CD4-positive, alpha-beta memory T cell (primary cell): ENCODE measurements at regions not wholly inside any gene's neighbourhood (a gene's known extent, or its start where the extent isn't known, plus 50 kb on each side); places are given as distances from the start of the nearest gene placed in this dataset.
A peak's percentile ranks its signal among the peaks of the same experiment; 100 is the strongest.

Experiments
- CTCF ChIA-PET: fragments of 350-600 bp; sonication (Branson Sonifier 250); formaldehyde crosslinking; loops from one replicate; lab custom pipeline; 2021; ENCODE audit warnings: inconsistent platforms; ENCODE audit not compliant: partially characterized antibody; lab: Charles Lee
- POLR2A ChIA-PET: fragments of 350-600 bp; sonication (Branson Sonifier 250); formaldehyde crosslinking; loops from one replicate; lab custom pipeline; 2021; ENCODE audit not compliant: partially characterized antibody; lab: Charles Lee
- DNase-seq, 5 donors: peaks; one replicate each; pipeline versions ENCODE4 v3.0.0 to v3.0.0-alpha.2; 2020 to 2022; ENCODE audit warnings: mixed read lengths in 1 of 5
- H3K27ac ChIP-seq: one replicate; pipeline ENCODE4 v1.7.0; 2013; ENCODE audit warnings: low read depth, low read length
- H3K27me3 ChIP-seq: 2 replicates; pipeline ENCODE4 v1.7.0; 2013; ENCODE audit warnings: mild to moderate bottlenecking, low read length, moderate library complexity; ENCODE audit not compliant: insufficient read depth
- H3K36me3 ChIP-seq: 2 replicates; pipeline ENCODE4 v1.7.0; 2013; ENCODE audit warnings: mild to moderate bottlenecking, low read length, moderate library complexity; ENCODE audit not compliant: insufficient read depth
- H3K4me1 ChIP-seq: 2 replicates; pipeline ENCODE4 v1.7.0; 2013; ENCODE audit warnings: mild to moderate bottlenecking, low read length, moderate library complexity; ENCODE audit not compliant: insufficient read depth
- H3K4me3 ChIP-seq, 2 donors: one replicate each; pipeline ENCODE4 v1.7.0; 2013; ENCODE audit warnings: low read length in 2 of 2, mild to moderate bottlenecking in 1 of 2
- H3K9me3 ChIP-seq, 2 donors: one replicate each; pipeline ENCODE4 v1.7.0; 2013; ENCODE audit warnings: low read length in 2 of 2, control low read depth in 1 of 2; ENCODE audit not compliant: control insufficient read depth in 1 of 2
- H3K27ac Mint-ChIP-seq, 7 donors: one replicate each; pipeline ENCODE4 v1.8.0; 2020 to 2021; ENCODE audit warnings: mixed read lengths in 7 of 7, mild to moderate bottlenecking in 6 of 7, inconsistent platforms in 3 of 7, moderate library complexity in 3 of 7
- H3K27me3 Mint-ChIP-seq, 2 donors: one replicate each; pipeline ENCODE4 v1.8.0; 2020 to 2021; ENCODE audit warnings: mixed read lengths in 2 of 2
- H3K36me3 Mint-ChIP-seq, 2 donors: one replicate each; pipeline ENCODE4 v1.8.0; 2020 to 2021; ENCODE audit warnings: mixed read lengths in 2 of 2, inconsistent platforms in 1 of 2, mild to moderate bottlenecking in 1 of 2
- H3K4me1 Mint-ChIP-seq, 4 donors: one replicate each; pipeline ENCODE4 v1.8.0; 2020 to 2021; ENCODE audit warnings: mixed read lengths in 4 of 4, mild to moderate bottlenecking in 1 of 4
- H3K4me3 Mint-ChIP-seq, 8 donors: one replicate each; pipeline ENCODE4 v1.8.0; 2020 to 2021; ENCODE audit warnings: mixed read lengths in 8 of 8, mild to moderate bottlenecking in 7 of 8, moderate library complexity in 6 of 8, inconsistent platforms in 3 of 8
- H3K9me3 Mint-ChIP-seq, 8 donors: one replicate each; pipeline ENCODE4 v1.8.0; 2020 to 2021; ENCODE audit warnings: mixed read lengths in 8 of 8, mild to moderate bottlenecking in 5 of 8, inconsistent platforms in 3 of 8, moderate library complexity in 1 of 8
- intact Hi-C: fragments of 100-400 bp; cut with micrococcal nuclease; formaldehyde crosslinking; loops from one replicate; pipeline ENCODE4 v1.15.1; 2023

GRCh38 chr6:105649192-105649591 is 246.3 kb upstream of the PREP start:
- Mint-ChIP-seq H3K27me3 (no peaks in the 10 kb centered on the region), H3K4me1 (peaks cover 44 to 83% (median 67%) of the 10 kb centered on the region in 4 donors), H3K9me3 (no peaks in the 10 kb centered on the region), H3K27ac (peak overlapping the region in 4 of 7 donors; percentile 3 to 76 (median 51)), H3K36me3 (no peaks in the 10 kb centered on the region), H3K4me3 (peak overlapping the region in 4 of 8 donors; percentile 1 to 75 (median 50))
- intact Hi-C loops = loop anchor here (5.0 kb wide), 1 partner anchor 57 kb away; no protein-coding TSS in a partner anchor
- Histone ChIP-seq H3K27me3 (no peaks in the 10 kb centered on the region), H3K27ac (no peak overlapping the region), H3K36me3 (no peaks in the 10 kb centered on the region), H3K9me3 (no peaks in the 10 kb centered on the region), H3K4me3 (no peak overlapping the region), H3K4me1 (peaks cover 78% of the 10 kb centered on the region)
- DNase-seq = peak in 1 of 5 donors; percentile 1
- CTCF ChIA-PET = interaction anchor here (0.8 to 1.0 kb wide), 2 partner anchors 15 to 574 kb away, joined by 3 read pairs; no protein-coding TSS in a partner anchor
- POLR2A ChIA-PET = interaction anchor here (0.6 to 0.9 kb wide), 2 partner anchors 9 to 232 kb away, joined by 3 read pairs; no protein-coding TSS in a partner anchor

- Histone ChIP-seq H3K4me3 (no peak overlapping the region), H3K9me3 (no peaks in the 10 kb centered on the region), H3K27ac (peak overlapping the region; percentile 17), H3K36me3 (no peaks in the 10 kb centered on the region), H3K27me3 (no peaks in the 10 kb centered on the region), H3K4me1 (peaks cover 87% of the 10 kb centered on the region)
- Mint-ChIP-seq H3K27ac (peak overlapping the region; percentile 26 to 82 (median 64)), H3K4me3 (peak overlapping the region in 7 of 8 donors; percentile 8 to 75 (median 52)), H3K9me3 (no peaks in the 10 kb centered on the region), H3K4me1 (peaks cover 45 to 88% (median 72%) of the 10 kb centered on the region in 4 donors), H3K27me3 (no peaks in the 10 kb centered on the region), H3K36me3 (no peaks in the 10 kb centered on the region)
- peak in 4 of 5 donors; percentile 15 to 44 (median 26) for DNase-seq
- intact Hi-C loops = loop anchor here (5.0 kb wide), 1 partner anchor 56 kb away; no protein-coding TSS in a partner anchor
- ChIA-PET CTCF (interaction anchor here (0.8 to 1.0 kb wide), 2 partner anchors 16 to 574 kb away, joined by 3 read pairs; no protein-coding TSS in a partner anchor), POLR2A (interaction anchor here (0.8 to 1.9 kb wide), 5 partner anchors 9 to 575 kb away, joined by 3 to 5 read pairs (median 3); no protein-coding TSS in a partner anchor)
Observed at GRCh38 chr6:105648276-105648675, 245.4 kb upstream of the PREP start.

- peaks cover 80% of the 10 kb centered on the region for H3K4me1 ChIP-seq
- no peaks in the 10 kb centered on the region for H3K27me3 Mint-ChIP-seq
- H3K9me3 Mint-ChIP-seq = no peaks in the 10 kb centered on the region
- H3K27me3 ChIP-seq = no peaks in the 10 kb centered on the region
- H3K36me3 ChIP-seq = no peaks in the 10 kb centered on the region
- H3K9me3 ChIP-seq = no peaks in the 10 kb centered on the region
- ChIA-PET POLR2A (interaction anchor here (1.0 kb wide), 1 partner anchor 452 kb away, joined by 4 read pairs; no protein-coding TSS in a partner anchor), CTCF (interaction anchor here (1.6 kb wide), 1 partner anchor 12 kb away, joined by 3 read pairs; no protein-coding TSS in a partner anchor)
- H3K4me3 Mint-ChIP-seq = peak overlapping the region in 7 of 8 donors; percentile 1 to 66 (median 59)
- intact Hi-C loops = loop anchor here (5.0 kb wide), 1 partner anchor 54 kb away; no protein-coding TSS in a partner anchor
- peak overlapping the region; percentile 33 to 85 (median 69) for H3K27ac Mint-ChIP-seq
- H3K4me3 ChIP-seq = no peak overlapping the region
- no peaks in the 10 kb centered on the region for H3K36me3 Mint-ChIP-seq
- H3K27ac ChIP-seq = no peak overlapping the region
- H3K4me1 Mint-ChIP-seq = peaks cover 43 to 86% (median 65%) of the 10 kb centered on the region in 4 donors
- peak; percentile 53 to 63 (median 59) for DNase-seq
Observed at GRCh38 chr6:105646391-105646867, 243.5 kb upstream of the PREP start.

- Histone ChIP-seq H3K4me1 (peaks cover 76% of the 10 kb centered on the region), H3K9me3 (no peaks in the 10 kb centered on the region), H3K27ac (no peak overlapping the region), H3K4me3 (no peak overlapping the region), H3K36me3 (no peaks in the 10 kb centered on the region), H3K27me3 (no peaks in the 10 kb centered on the region)
- peaks cover 41 to 84% (median 63%) of the 10 kb centered on the region in 4 donors for H3K4me1 Mint-ChIP-seq
- ChIA-PET POLR2A (interaction anchor here (1.0 kb wide), 1 partner anchor 452 kb away, joined by 4 read pairs; no protein-coding TSS in a partner anchor), CTCF (interaction anchor here (1.6 kb wide), 1 partner anchor 12 kb away, joined by 3 read pairs; no protein-coding TSS in a partner anchor)
- DNase-seq = no peak
- intact Hi-C loops = loop anchor here (5.0 kb wide), 1 partner anchor 54 kb away; no protein-coding TSS in a partner anchor
- H3K36me3 Mint-ChIP-seq = no peaks in the 10 kb centered on the region
- no peaks in the 10 kb centered on the region for H3K9me3 Mint-ChIP-seq
- no peaks in the 10 kb centered on the region for H3K27me3 Mint-ChIP-seq
- peak overlapping the region; percentile 12 to 85 (median 69) for H3K27ac Mint-ChIP-seq
- peak overlapping the region in 6 of 8 donors; percentile 38 to 66 (median 60) for H3K4me3 Mint-ChIP-seq
Observed at GRCh38 chr6:105645958-105646357, 243.1 kb upstream of the PREP start.

- Histone ChIP-seq H3K4me3 (no peak overlapping the region), H3K9me3 (no peaks in the 10 kb centered on the region), H3K27ac (no peak overlapping the region), H3K36me3 (no peaks in the 10 kb centered on the region), H3K27me3 (no peaks in the 10 kb centered on the region), H3K4me1 (peaks cover 68% of the 10 kb centered on the region)
- Mint-ChIP-seq H3K9me3 (no peaks in the 10 kb centered on the region), H3K36me3 (no peaks in the 10 kb centered on the region), H3K4me1 (peaks cover 36 to 77% (median 55%) of the 10 kb centered on the region in 4 donors), H3K27me3 (no peaks in the 10 kb centered on the region), H3K4me3 (peak overlapping the region in 1 of 8 donors; percentile 57), H3K27ac (peak overlapping the region in 2 of 7 donors; percentile 24 to 61)
- no peak for DNase-seq
- POLR2A ChIA-PET = no interaction called here
- intact Hi-C loops = loop anchor here (5.0 kb wide), 1 partner anchor 53 kb away; no protein-coding TSS in a partner anchor
- CTCF ChIA-PET = interaction anchor here (1.6 kb wide), 1 partner anchor 11 kb away, joined by 3 read pairs; no protein-coding TSS in a partner anchor
Observed at GRCh38 chr6:105645156-105645555, 242.3 kb upstream of the PREP start.

GRCh38 chr6:105644691-105645090 is 241.8 kb upstream of the PREP start:
- Histone ChIP-seq H3K9me3 (no peaks in the 10 kb centered on the region), H3K4me3 (no peak overlapping the region), H3K4me1 (peaks cover 63% of the 10 kb centered on the region), H3K27me3 (no peaks in the 10 kb centered on the region), H3K36me3 (no peaks in the 10 kb centered on the region), H3K27ac (no peak overlapping the region)
- Mint-ChIP-seq H3K4me3 (peak overlapping the region in 6 of 8 donors; percentile 2 to 57 (median 24)), H3K4me1 (peaks cover 35 to 73% (median 54%) of the 10 kb centered on the region in 4 donors), H3K27ac (peak overlapping the region in 5 of 7 donors; percentile 4 to 55 (median 24)), H3K36me3 (no peaks in the 10 kb centered on the region), H3K27me3 (no peaks in the 10 kb centered on the region), H3K9me3 (no peaks in the 10 kb centered on the region)
- ChIA-PET CTCF (interaction anchor here (1.4 kb wide), 1 partner anchor 43 kb away, joined by 3 read pairs; no protein-coding TSS in a partner anchor), POLR2A (no interaction called here)
- intact Hi-C loops = loop anchor here (5.0 kb wide), 1 partner anchor 52 kb away; no protein-coding TSS in a partner anchor
- DNase-seq = peak in 1 of 5 donors; percentile 6

- Mint-ChIP-seq H3K4me3 (peak overlapping the region in 4 of 8 donors; percentile 7 to 57 (median 14)), H3K27me3 (no peaks in the 10 kb centered on the region), H3K27ac (peak overlapping the region in 4 of 7 donors; percentile 4 to 67 (median 34)), H3K4me1 (peaks cover 30 to 67% (median 48%) of the 10 kb centered on the region in 4 donors), H3K36me3 (no peaks in the 10 kb centered on the region), H3K9me3 (no peaks in the 10 kb centered on the region)
- ChIA-PET CTCF (interaction anchor here (1.4 kb wide), 1 partner anchor 42 kb away, joined by 3 read pairs; no protein-coding TSS in a partner anchor), POLR2A (no interaction called here)
- Histone ChIP-seq H3K4me1 (peaks cover 57% of the 10 kb centered on the region), H3K27me3 (no peaks in the 10 kb centered on the region), H3K27ac (no peak overlapping the region), H3K36me3 (no peaks in the 10 kb centered on the region), H3K9me3 (no peaks in the 10 kb centered on the region), H3K4me3 (no peak overlapping the region)
- no peak for DNase-seq
- intact Hi-C loops = no loop called here
Observed at GRCh38 chr6:105644073-105644489, 241.2 kb upstream of the PREP start.
